CD4-positive, alpha-beta T cell treated with Interleukin-1 beta for 1 hour (primary cell): ENCODE measurements at regions not wholly inside any gene's neighbourhood (a gene's known extent, or its start where the extent isn't known, plus 50 kb on each side); places are given as distances from the start of the nearest gene placed in this dataset.
A peak's percentile ranks its signal among the peaks of the same experiment; 100 is the strongest.
"Not testable (repeated sequence)": the region's sequence is repeated elsewhere in the genome, so short reads cannot be mapped to it uniquely, and the experiment has no call there.

Experiments used
- DNase-seq, 2 donors: peaks; one replicate each; pipeline ENCODE4 v3.0.0-alpha.2; 2020 to 2022

DNA sequence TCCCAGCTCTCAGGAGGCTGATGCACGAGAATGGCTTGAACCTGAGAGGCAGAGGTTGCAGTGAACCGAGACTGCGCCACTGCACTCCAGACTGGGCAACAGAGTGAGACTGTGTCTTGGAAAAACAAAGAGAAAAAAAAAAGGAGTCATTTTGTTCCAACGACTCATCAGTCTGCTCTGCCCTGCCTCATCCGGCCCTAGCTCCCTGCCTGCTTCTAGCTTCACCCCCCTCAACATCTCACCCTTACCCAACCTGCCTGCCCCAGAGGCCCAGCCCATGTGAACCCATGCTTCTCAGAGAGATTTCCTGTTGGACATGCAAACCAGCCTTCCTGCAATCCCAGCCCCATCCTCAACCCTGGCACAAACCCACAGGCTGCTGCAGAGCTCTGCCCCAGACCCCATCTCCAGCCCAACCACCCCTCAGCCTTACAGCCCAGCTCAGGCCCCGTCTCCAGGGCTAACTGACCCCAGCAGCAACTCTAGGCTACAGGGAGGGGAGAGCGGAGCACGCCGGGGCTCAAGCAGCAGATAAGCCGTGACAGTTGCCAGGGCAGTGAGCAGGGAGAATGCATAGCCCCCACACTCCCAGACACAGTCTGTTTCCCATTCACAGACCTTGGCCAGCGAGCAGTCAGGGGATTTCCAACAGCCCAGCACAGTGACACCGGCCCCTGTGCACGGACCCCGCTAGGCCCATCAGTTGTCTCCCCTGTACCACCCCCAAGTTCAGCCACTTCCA, 86.0 kb upstream of the KCTD7 start:
- no peak for DNase-seq

DNA sequence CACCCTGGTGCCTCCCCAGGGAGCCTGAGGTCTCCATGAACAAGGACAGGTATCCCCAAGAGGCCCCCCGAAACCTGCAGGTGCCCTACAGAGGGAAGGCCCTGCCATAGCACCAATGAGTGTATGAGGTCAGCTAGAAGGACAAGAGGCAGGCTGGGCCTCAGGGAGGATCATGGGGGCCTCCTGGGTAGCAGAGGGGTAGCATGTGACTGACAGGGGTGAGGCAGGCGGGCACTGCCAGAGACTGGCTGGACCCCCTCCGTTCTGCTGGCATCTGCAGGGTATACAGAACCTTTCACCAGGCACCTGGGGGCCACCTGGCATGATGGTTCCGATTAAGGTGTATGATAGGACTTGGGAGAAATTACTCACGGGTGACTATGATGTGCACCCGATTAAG, 79.2 kb upstream of the KCTD7 start:
- DNase-seq: no peak

GRCh38 chr7:66553001-66553400, 75.7 kb upstream of the KCTD7 start:
- no peak for DNase-seq

DNA sequence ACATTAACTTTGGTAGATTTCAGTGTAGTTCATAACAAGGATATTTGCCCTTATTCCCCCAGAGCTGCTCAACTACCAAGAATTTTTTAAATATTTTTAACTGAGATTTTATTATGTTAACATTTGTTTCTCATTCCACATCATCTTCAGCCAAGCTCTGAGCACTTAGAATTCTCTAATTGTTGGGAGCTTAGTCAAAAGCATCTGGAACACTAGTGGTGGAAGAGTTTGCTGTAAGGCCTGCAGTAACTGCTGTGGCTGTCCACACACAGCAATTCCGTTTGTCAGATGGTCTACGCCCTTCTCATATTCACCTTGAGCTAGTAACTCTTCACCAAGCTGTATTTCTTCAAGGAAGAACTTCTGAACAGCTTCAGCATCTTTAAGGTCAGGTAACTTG, 75.0 kb upstream of the KCTD7 start:
- not testable (repeated sequence) for DNase-seq

GRCh38 chr7:66554291-66554690, 74.4 kb upstream of the KCTD7 start:
- not testable (repeated sequence) for DNase-seq

GRCh38 chr7:66554842-66555430, 73.7 kb upstream of the KCTD7 start:
- not testable (repeated sequence) for DNase-seq

- DNase-seq: no peak
Measured at GRCh38 chr7:66556177-66556548, 72.5 kb upstream of the KCTD7 start.

DNA sequence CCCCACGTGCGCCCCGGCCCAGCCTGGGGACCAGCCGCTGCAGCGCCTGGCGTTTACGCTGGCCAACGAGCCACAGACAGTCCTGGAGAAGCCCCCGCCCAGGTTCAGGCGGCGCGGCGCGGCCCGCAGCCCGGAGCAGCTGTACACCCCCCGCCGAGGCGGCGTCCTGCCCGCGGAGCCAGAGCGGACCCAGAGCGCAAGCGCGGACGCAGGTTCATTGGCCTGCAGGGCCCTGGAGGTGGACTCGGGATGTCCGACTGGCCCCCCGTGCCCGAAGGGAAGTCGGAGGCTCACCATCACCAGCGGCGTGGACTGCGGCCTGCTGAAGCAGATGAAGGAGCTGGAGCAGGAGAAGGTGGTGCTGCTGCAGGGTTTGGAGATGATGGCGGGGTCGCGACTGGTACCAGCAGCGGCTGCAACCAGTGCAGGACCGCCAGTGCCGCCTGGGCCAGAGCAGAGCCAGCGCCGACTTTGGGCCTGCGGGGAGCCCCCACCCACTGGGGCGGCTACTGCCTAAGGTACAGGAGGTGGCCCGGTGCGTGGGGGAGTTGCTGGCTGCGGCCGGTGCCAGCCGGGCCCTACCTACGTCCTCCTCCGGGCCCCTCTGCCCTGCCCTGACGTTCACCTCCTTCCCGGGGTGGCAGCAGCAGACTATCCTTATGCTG, 72.0 kb upstream of the KCTD7 start:
- DNase-seq: no peak

DNA sequence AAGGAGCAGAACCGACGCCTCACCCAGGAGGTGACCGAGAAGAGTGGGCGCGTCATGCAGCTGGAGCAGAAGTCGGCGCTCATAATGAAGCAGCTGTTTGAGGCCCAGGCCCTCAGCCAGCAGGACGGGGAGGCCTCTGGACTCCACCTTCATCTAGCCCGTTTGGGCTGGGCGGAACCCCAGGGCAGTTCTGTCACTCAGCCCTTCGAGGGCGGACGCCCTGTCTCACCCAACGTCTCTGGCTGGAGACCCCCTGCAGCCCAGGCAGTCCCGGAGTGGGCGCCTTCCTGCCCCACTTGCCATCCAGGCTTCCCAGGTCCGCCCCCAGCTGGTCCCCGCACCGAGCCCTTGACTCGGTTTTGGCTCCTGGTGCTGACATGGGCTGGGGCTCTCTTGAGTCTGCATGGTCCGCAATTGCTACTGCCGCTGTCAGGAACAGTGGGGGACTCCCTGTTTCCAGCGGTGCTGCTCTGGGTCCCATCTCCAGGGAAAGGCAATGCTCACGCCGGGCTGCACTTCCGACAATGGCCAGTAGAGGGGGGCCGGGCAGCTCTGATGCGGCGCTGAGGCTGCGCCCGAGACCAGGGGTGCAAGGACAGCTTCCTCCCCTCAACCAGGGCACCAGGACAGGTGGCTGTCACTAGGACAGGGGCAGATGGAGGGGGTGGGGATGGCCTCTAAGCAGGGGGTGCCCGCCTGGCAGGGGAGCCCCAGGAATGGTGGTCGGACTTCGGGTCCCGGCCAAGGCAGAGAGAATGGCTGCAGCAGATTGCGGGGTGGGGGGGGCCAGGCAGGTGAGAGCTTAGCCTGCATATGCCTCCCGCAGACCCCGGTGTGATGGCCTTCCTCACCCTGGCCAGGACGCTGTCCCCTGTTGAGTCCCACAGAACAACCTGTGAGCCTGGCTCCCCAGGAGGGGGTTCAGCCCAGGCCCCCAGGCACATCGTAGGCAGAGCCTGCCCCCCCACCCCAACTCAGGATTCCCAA, 71.2 kb upstream of the KCTD7 start:
- DNase-seq: peak; percentile 66 to 76

- no peak for DNase-seq
Measured at GRCh38 chr7:66558201-66558641, 70.5 kb upstream of the KCTD7 start.

DNA sequence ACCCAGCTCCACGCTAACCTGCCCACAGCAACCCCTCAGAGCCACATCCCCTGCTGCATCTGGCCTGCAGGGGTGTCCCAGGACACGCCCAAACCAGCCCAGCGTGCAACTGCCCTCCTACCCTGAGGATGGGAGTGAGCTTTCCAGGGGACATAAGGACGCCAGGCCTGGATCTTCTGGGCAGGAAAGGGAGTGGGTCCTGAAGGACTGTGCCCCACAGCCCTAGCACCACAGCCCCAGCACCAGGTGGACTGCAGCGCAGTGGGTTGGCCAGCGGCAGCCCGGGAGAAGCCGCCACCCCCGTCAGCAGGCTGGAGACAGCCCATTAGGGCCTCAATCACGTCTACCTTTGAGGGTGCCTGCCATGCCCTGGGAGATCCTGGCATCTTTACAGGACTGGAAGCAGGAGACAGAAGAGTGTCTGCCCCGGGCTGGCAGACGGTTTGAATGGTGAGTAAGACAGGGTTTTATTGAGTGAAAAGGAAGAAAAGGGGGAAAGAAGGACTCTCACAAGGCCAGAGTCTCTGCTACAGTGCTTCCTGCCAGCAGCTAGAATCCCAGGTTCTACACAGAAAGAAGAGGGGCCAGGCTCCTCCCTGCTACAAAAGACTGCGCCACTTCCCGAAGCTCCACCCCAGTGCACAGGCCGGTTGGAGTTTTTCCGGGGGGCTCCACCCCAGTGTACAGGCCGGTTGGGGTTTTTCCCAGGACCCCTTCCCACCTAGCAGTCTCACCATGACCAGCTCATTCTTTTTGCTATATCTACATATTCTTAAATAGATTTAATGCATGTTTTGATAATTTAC, 69.8 kb upstream of the KCTD7 start:
- DNase-seq: no peak

DNA sequence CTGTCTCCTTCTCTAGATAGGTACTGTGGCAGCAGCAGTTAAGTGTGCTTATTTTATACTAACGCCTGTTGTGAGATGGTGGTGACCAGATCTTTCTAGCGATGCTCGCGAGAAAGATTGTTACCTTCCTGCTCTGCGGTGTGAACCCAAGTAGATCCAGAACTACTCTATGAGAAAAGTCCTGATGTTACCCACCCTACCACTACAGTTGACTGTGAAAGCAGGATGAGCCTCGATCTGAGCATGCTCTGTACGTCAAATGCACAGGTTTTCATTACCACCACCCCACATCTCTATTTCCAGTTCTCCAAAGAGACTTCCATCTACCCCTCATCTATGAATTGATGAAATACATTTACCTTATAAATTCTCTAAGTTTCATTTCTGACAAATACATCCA, 64.6 kb upstream of the KCTD7 start:
- no peak for DNase-seq

GRCh38 chr7:66570179-66570578, 58.5 kb upstream of the KCTD7 start:
- DNase-seq: not testable (repeated sequence)

GRCh38 chr7:66571568-66571967, 57.1 kb upstream of the KCTD7 start:
- DNase-seq: no peak

DNA sequence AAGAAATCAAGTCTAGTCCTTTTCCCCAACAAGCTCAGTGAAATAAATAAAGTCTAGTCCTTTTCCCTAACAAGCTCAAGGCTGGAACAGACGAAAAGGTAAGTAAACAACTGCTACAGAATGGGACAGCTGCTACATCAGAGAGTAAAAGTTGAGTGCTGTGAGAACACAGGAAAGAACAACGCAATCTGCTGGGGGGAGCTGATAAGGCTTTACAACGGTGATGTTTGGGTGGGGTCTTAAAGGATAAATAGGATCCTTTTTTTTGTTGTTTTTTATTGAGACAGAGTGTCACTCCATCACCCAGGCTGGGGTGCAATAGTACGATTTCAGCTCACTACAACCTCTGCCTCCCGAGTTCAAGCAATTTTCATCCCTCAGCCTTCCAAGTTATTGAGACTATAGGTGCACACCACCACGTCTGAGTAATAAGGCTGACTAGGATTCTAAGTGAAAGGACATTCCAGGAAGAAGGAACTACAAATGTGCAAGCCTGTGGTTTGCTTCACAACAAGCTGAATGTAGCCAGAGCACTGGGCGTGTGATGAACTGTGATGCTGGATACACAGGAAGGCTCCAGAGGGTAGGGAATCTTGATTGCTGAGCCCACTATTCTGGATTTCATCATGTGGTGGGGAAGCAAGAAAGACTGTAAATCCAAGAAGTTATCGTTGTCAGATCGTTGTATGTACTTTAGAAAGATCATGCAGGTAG, 54.7 kb upstream of the KCTD7 start:
- not testable (repeated sequence) for DNase-seq

DNA sequence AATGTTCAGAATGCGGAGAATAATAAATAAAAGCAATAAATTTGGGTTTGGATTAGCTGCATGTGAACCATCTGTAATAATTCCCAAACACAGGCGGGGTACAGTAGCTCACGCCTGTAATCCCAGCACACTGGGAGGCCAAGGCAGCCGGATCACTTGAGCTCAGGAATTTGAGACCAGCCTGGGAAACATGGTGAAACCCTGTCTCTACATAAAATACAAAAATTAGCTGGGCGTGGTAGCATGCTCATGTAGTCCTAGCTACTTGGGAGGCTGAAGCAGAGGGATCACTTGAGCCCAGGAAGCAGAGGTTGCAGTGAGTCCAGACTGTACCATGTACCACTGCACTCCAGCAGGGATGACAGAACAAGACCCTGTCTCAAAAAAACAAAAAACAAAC, 53.9 kb upstream of the KCTD7 start:
- not testable (repeated sequence) for DNase-seq

GRCh38 chr7:66575398-66575797, 53.3 kb upstream of the KCTD7 start:
- DNase-seq: no peak

- DNase-seq: no peak
Measured at GRCh38 chr7:66576646-66577045, 52.0 kb upstream of the KCTD7 start.
